Keratinocyte (primary cell): ENCODE measurements at regions not wholly inside any gene's neighbourhood (a gene's known extent, or its start where the extent isn't known, plus 50 kb on each side); places are given as distances from the start of the nearest gene placed in this dataset.

Experiments used
- DNase-seq: peaks from one replicate; pipeline ENCODE4 v3.0.0-alpha.2; 2011; ENCODE audit warnings: low read depth, missing footprints, low spot score
- FAIRE-seq: peaks from 2 replicates; lab custom pipeline; 2011; peaks lifted over from hg19 to GRCh38; lab: Jason Lieb, UNC
- H2AFZ ChIP-seq: 2 replicates; pipeline ENCODE4 v1.6.0; 2012; ENCODE audit warnings: low read length, control low read depth, inconsistent platforms; ENCODE audit not compliant: control insufficient read depth
- H3K27ac ChIP-seq: 2 replicates; pipeline ENCODE4 v1.5.1; 2011; ENCODE audit warnings: low read length; ENCODE audit not compliant: control insufficient read depth, insufficient read depth
- H3K27me3 ChIP-seq: 3 replicates; pipeline ENCODE4 v1.6.0; 2011; ENCODE audit warnings: low read length; ENCODE audit not compliant: control insufficient read depth, insufficient read depth; ENCODE audit errors: extremely low read depth
- H3K36me3 ChIP-seq, 2 experiments: 2 replicates in 1 of 2; 3 replicates in 1 of 2; pipeline ENCODE4 v1.5.1; 2011; ENCODE audit warnings: low read length in 2 of 2, mild to moderate bottlenecking in 1 of 2; ENCODE audit not compliant: control insufficient read depth in 2 of 2, insufficient read depth in 2 of 2; ENCODE audit errors: extremely low read depth in 1 of 2
- H3K4me1 ChIP-seq: 3 replicates; pipeline ENCODE4 v1.5.1; 2011; ENCODE audit warnings: low read length; ENCODE audit not compliant: control insufficient read depth, insufficient read depth; ENCODE audit errors: extremely low read depth
- H3K4me2 ChIP-seq: 3 replicates; pipeline ENCODE4 v1.6.0; 2011; ENCODE audit warnings: low read depth, low read length; ENCODE audit not compliant: control insufficient read depth, insufficient read depth; ENCODE audit errors: extremely low read depth
- H3K4me3 ChIP-seq, 3 experiments: fragments of 200-600 bp in 1 of 3; sonication (generic) in 1 of 3; 2 replicates in 2 of 3; 3 replicates in 1 of 3; pipeline ENCODE4 v1.5.1; 2011 to 2016; ENCODE audit warnings: low read length in 3 of 3, mild to moderate bottlenecking in 3 of 3, control low read depth in 2 of 3, inconsistent platforms in 1 of 3, low read depth in 1 of 3, mixed read lengths in 1 of 3, mixed run types in 1 of 3, moderate library complexity in 1 of 3; ENCODE audit not compliant: control insufficient read depth in 2 of 3, insufficient read depth in 2 of 3; ENCODE audit errors: extremely low read depth in 1 of 3
- H3K79me2 ChIP-seq: 2 replicates; pipeline ENCODE4 v1.6.0; 2012; ENCODE audit warnings: low read length; ENCODE audit not compliant: control insufficient read depth, insufficient read depth
- H3K9ac ChIP-seq: 3 replicates; pipeline ENCODE4 v1.6.0; 2011; ENCODE audit warnings: low read length; ENCODE audit not compliant: control insufficient read depth, insufficient read depth; ENCODE audit errors: extremely low read depth
- H3K9me1 ChIP-seq: 3 replicates; pipeline ENCODE4 v1.6.0; 2011; ENCODE audit warnings: low read length; ENCODE audit not compliant: control insufficient read depth, insufficient read depth; ENCODE audit errors: extremely low read depth
- H3K9me3 ChIP-seq: 2 replicates; pipeline ENCODE4 v1.5.1; 2012; ENCODE audit warnings: low read depth, low read length; ENCODE audit not compliant: control insufficient read depth
- H4K20me1 ChIP-seq: 3 replicates; pipeline ENCODE4 v1.6.0; 2011; ENCODE audit warnings: low read length; ENCODE audit not compliant: control insufficient read depth, insufficient read depth; ENCODE audit errors: extremely low read depth
- CTCF ChIP-seq, 3 experiments: IDR thresholded peaks in 1 of 3; conservative IDR thresholded peaks in 1 of 3; optimal IDR thresholded peaks in 1 of 3; 2 replicates in 2 of 3; 3 replicates in 1 of 3; pipeline versions ENCODE3 to v1.5.1; 2011; ENCODE audit warnings: low read length in 3 of 3, mild to moderate bottlenecking in 3 of 3, moderate library complexity in 2 of 3, control low read depth in 1 of 3, inconsistent platforms in 1 of 3; ENCODE audit not compliant: insufficient read depth in 2 of 3; ENCODE audit errors: extremely low read depth in 1 of 3
- EZH2 ChIP-seq: IDR thresholded peaks from one replicate; pipeline ENCODE4 v1.6.1; 2012; ENCODE audit warnings: inconsistent platforms, mild to moderate bottlenecking, low read length, moderate library complexity
- dilution Hi-C: fragments of 300-500 bp; cut with MboI; formaldehyde crosslinking; loops from one replicate; pipeline ENCODE4 v1.7.0; 2020; ENCODE audit warnings: low sequenced_read_pairs; ENCODE audit not compliant: extremely low pct_ligation_motif_present

- no peak overlapping the region for H3K27ac ChIP-seq
- H3K4me3 ChIP-seq, result no peak overlapping the region
- no peak overlapping the region for H3K4me2 ChIP-seq
- no peaks in the 10 kb centered on the region for H3K79me2 ChIP-seq
- no peaks in the 10 kb centered on the region for H3K4me1 ChIP-seq
- dilution Hi-C loops, result no loop called here
- H3K9me3 ChIP-seq, result no peaks in the 10 kb centered on the region
- no peak for FAIRE-seq
- H2AFZ ChIP-seq, result no peak overlapping the region
- no peaks in the 10 kb centered on the region for H3K27me3 ChIP-seq
- H4K20me1 ChIP-seq, result no peaks in the 10 kb centered on the region
- H3K9me1 ChIP-seq, result no peaks in the 10 kb centered on the region
- H3K9ac ChIP-seq, result no peak overlapping the region
- no peak for TF ChIP-seq EZH2
- TF ChIP-seq CTCF (optimal IDR thresholded peaks at IDR 0.05 in 1 of 3, IDR thresholded peaks at IDR 0.05 in 1 of 3, conservative IDR thresholded peaks at IDR 0.05 in 1 of 3; ENCODE audit: extremely low read depth in 1 of 3, insufficient read depth in 2 of 3, low read length in 3 of 3), result no peak
- H3K36me3 ChIP-seq, result no peaks in the 10 kb centered on the region
- DNase-seq, result no peak
These were observed 1192.8 kb downstream of the FLRT2 start for GRCh38 chr14:86722612-86723253.

DNA sequence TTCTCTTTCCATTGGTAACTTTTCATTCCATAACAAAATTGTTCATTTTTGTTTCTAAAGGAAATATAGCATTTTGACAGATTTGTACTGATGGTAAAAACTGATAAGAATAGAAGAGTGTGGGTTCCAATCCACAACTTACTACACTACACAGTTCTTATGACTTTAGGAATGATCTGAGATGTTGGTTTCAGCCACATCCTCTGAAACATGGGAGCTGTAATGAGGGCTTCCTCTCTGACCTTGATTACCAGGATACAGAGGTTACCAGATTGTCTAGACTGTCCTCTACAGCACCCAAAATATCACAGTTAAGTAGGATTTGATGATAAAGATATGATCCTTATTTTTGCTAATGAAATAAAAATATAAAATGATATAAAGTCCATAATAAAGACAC is 1184.6 kb downstream of the FLRT2 start:
- Histone ChIP-seq H3K27ac (no peak overlapping the region), H3K4me3 (no peak overlapping the region), H3K4me1 (peaks cover 5% of the 10 kb centered on the region), H2AFZ (no peak overlapping the region), H3K36me3 (no peaks in the 10 kb centered on the region), H3K4me2 (no peak overlapping the region), H3K79me2 (no peaks in the 10 kb centered on the region), H3K9me1 (no peaks in the 10 kb centered on the region), H4K20me1 (no peaks in the 10 kb centered on the region), H3K9ac (no peak overlapping the region), H3K27me3 (no peaks in the 10 kb centered on the region), H3K9me3 (no peaks in the 10 kb centered on the region)
- TF ChIP-seq CTCF (optimal IDR thresholded peaks at IDR 0.05 in 1 of 3, IDR thresholded peaks at IDR 0.05 in 1 of 3, conservative IDR thresholded peaks at IDR 0.05 in 1 of 3; ENCODE audit: extremely low read depth in 1 of 3, insufficient read depth in 2 of 3, low read length in 3 of 3) (no peak), EZH2 (no peak)
- no peak for FAIRE-seq
- dilution Hi-C loops, result no loop called here
- DNase-seq, result no peak
